Non-pigmented ciliary epithelial cell (primary cell): ENCODE measurements at regions not wholly inside any gene's neighbourhood (a gene's known extent, or its start where the extent isn't known, plus 50 kb on each side); places are given as distances from the start of the nearest gene placed in this dataset.
"Not testable (repeated sequence)": the region's sequence is repeated elsewhere in the genome, so short reads cannot be mapped to it uniquely, and the experiment has no call there.

Experiments used
- DNase-seq: peaks from one replicate; pipeline ENCODE4 v3.0.0-alpha.2; 2010; ENCODE audit warnings: low read depth

DNA sequence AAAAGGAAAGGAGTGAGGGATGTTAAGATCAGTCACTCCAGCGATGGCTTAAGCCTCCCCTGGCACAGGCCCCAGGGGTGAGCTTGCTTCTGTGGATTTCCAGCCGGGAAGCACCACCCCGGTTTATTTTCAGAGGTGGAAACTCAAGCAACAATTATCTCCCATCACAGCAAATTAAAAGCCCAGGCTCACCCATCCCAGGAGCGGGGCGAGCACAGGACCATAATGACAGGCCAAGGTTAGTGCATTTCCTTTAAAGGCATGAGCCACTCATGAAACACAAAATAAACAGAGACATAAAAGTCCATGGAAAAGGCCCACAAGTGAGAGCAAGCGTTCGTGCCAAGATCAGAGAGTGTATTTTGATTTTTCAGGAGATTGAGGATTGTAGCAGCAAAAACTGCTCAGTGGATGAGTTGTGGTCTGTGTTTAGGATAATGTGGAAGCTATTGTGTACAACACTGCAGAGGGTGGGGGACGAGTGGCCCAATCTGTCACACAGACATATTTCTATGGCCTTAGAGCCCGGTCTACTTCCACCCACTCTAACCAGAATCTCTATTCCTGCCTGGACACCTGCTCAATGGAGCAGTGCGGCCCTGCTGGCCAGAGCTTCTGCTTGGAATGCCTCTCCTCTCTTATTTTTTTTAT is 111.4 kb upstream of the CDC42EP3 start:
- no peak for DNase-seq

DNA sequence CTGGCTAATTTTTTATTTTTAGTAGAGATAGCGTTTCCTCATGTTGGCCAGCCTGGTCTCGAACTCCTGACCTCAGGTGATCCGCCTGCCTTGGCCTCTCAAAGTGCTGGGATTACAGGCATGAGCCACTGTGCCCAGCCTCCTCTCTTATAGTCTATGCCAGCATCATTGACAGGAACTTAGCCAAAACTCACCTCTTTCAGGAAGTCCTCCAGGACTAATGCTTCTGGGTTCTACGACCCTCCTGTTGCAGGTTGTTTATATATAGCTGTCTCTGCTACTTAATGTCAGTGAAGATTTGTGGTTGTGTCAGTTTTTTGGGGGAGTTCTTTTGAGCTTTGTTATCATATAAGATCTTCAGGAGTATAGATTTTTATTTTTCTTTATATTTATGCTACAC is 112.1 kb upstream of the CDC42EP3 start:
- no peak for DNase-seq

DNA sequence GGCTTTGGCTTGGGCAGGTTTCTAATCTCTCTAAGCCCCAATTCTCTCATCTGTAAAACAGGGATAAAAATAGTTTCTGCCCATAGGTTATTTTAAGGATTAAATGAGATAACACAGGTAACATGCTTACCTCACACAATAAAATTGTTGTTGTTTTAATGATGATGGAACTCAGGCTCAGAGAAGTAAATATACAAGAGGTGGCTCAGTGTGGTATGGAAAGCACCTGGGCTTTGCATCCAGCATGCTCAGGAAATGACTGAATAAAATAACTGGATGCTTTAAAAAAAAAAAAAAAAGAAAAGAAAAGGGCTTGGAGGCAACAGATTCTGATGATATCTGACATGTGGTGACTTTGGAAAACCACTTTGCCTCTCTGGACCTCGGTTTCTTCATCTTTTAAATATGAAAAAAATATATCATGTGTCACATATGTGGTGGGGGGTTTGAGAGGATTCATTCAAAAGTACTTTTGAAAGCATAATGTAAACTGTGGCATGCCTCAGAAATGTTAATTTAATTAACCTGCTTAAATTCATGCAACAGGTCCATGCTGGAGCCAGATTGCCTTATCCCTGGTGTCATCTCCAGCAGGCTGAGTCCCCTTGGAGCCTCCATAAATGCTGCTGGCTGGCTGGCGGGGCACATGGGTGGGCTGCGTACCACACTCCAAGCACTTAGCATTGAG is 112.8 kb upstream of the CDC42EP3 start:
- no peak for DNase-seq

DNA sequence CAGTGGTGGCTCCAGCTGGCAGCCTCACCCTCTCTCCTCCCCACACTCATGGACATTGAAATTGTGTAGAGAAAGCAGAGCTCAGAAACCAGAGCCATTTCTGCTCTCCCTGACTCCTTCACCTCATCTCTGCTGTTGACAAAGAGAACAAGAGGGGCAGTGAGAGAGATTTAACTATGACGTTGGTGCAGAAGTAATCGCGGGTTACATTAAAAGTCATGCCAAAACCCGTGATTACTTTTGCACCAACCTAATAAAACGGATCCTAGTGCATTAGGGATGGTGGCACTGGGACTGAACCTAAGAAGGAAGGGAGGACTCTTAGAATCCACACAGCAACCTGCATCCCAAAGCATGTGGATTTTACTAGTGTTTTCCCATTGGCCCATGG is 113.3 kb upstream of the CDC42EP3 start:
- no peak for DNase-seq

DNA sequence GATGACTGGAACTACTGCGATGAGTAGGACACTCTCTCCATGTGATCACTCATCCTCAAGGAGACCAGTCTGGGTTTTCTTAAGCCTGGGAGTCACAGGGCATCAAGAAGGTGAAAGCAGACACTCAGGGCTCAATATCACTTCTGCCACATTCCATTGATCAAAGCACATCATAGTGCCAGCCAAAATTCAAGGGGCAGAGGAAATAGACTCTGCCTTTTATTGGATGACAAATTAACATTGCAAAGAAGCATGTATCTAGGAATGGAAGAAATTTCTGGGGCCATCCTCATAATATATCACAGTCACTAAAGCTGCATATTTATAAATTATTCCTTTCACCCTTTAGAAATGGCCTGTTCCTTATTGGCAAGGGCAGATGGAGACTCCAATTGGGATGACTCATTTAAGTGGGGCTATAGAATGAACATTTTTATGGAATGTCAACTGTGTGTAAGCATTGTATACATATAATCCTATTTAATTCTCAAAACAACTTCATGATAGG is 114.8 kb upstream of the CDC42EP3 start:
- DNase-seq = no peak

DNA sequence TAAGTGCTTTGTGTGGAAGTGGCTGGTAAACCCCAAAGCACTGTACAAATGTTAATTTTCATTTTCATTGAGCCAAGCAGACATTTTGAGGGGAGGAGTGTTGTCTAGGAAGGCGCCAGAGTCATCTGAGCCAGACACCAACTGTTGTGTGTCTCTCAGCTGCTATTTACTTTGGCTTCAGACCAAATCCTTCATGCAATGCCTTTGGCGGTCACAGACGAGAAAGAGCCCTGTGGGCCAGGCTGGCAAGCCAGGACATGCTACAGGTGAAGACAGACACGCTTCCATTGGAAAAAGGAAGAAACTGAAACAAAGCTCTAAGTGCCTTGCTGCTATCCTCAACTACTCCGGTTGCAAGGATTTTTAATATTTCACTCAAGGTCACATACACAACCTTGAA is 115.4 kb upstream of the CDC42EP3 start:
- no peak for DNase-seq

DNA sequence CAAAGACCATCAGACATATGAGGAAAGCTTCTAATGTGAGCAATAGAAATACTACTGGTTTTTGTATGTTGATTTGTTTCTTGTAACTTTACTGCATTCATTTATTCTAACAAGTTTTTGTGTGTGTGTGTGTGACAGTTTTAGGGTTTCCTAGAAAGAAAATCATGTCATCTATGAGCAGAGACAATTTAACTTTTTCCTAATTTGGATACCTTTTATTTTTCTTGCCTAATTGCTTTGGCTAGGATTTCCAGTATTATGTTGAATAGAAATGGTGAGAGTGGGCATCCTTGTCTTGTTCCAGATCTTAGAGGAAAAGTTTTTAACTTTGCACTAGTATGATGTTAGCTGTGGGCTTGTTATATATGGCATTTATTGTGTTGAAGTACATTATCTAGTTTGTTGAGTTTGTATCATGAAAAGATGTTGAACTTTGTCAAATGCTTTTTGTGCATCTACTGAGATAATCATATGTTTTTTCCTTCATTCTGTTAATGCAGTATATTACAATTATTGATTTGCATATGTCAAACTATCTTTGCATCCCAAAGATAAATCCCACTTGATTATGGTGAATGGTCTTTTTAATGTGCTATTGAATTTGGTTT is 117.3 kb upstream of the CDC42EP3 start:
- DNase-seq = no peak

DNA sequence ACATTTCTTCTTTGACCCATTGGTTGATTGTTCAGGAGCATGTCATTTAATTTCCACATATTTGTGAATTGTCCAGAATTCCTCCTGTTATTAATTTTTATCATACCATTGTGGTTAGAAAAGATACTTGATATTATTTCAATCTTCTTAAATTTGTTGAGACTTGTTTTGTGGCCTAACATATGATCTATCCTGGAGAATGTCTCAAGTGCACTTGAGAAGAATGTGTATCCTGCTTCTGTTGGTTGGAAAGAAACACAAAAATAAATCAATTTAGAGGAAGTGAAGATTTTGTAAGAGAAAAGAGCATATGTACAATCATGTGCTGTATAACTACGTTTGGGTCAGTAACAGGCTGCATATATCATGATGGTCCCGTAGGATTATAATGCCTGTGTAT is 118.6 kb upstream of the CDC42EP3 start:
- DNase-seq = no peak

DNA sequence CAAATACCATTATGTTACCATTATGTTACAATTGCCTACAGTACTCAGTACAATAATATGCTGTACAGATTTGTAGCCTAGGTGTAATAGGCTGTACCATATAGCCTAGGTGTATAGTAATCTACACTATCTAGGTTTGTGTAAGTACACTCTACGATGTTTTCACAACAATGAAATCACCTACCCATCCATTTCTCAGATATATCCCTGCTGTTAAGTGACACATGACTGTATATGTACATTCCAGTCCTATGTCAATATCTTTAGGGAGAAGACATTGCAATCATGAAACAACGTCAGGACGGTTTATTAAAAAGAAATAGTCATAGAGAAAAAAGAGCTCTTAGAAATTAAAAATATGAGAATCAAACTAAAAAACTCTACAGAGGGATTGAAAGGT is 119.0 kb upstream of the CDC42EP3 start:
- DNase-seq = no peak

DNA sequence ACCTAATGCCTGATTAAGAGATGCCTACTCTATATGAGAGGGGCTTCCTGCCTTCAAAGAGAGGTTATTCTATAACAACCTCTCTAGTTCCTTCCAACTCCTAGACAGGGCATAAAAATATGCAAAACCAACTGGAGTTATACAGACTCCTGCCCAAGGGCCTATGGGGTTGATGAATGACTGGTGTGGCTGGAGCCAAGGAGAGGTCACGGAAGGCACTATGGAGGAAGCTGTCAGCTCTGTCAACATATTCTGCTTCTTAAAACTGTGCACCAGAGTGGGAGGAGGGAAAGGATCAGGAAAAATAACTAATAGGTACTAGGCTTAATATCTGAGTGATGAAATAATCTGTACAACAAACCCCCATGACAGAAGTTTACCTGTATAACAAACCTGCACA is 120.9 kb upstream of the CDC42EP3 start:
- DNase-seq = no peak

DNA sequence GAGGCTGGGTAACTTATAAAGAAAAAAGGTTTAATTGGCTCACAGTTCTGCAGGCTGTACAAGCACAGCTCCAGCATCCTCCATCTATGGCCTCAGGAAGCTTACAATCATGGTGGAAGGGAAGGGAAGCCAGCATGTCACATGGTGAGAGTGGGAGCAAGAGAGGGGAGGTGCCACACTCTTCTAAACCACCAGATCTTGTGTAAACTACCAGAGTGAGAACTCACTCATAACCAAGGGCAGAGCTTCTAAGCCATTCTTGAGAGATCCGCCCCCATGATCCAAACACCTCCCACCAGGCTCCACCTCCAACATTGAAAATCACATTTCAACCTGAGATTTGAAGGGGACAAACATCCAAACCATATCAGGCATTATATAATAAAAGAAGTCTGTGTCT is 121.6 kb upstream of the CDC42EP3 start:
- no peak for DNase-seq

DNA sequence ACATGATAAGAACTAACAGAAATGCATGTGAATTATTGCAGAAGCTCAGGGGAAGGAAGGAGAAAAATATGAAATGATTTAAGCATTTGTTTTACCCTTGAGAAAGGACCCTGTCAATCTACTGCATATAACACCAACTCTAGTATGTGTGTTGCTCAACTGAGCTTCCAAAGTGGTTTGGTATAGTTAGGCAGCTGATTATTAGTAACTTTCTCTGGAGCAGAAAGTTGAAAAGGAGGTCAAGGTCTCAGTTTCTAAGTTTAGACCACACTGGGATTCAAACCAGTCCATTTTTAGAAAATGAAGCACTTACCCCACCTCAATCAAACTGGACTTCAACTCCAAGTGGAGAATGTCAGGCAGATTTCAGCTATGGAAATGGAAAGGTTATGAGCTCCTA is 123.3 kb upstream of the CDC42EP3 start:
- no peak for DNase-seq

DNA sequence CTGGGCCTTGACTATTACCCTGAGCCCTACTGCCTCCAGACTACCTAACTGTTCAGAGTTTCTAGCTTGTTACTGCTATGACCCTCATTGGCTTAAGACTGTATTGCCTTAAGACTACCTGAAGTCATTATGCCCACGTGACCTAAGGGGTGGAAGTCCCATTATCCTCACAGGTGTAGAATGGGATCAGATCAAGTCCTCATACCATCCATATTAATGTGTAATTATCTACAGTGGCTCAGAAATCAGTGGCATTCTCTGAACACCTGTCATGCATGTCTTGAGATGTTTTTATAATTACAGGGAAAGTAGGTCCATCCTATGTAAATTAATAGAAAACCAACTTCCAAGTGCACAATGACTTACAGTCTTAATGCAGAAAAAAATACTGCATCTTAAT is 124.0 kb upstream of the CDC42EP3 start:
- no peak for DNase-seq

DNA sequence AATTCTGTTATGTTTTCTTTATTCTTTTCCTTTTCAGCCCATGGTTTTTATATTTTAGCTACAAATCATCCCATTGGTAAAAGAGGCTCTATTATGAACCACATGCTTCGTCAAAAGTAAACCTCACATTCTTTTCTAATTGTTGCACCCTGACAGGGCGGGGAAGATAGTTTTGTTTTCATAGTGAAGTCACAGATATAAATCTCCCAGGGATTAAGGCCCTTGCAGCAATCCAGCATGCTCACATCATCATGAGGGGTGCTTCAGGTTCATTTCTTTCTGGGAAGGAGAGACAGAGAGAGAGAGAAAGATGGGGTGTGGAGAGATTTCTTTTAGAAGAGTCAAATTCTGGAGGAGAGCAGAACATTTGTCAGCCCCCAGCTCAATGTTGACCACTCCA is 124.5 kb upstream of the CDC42EP3 start:
- no peak for DNase-seq

DNA sequence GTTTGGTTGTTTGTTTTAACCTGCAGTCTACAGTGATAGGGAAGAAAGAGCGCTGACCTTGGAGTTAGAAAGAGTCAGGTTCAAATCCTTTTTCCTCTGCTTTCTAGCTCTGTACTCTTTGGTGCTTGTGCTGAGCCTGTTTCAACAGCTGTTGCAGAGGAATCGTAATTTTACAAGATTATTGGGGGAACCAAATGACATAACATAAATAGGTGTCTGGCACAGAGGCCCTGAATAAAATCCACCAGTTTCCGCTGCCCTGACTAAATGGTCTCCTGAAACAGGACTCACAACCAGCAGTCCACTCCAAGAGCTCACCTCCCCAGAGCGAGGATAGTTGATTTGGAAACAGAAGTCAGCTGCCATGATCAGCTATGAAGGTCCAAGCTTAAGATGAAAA is 125.0 kb upstream of the CDC42EP3 start:
- no peak for DNase-seq

DNA sequence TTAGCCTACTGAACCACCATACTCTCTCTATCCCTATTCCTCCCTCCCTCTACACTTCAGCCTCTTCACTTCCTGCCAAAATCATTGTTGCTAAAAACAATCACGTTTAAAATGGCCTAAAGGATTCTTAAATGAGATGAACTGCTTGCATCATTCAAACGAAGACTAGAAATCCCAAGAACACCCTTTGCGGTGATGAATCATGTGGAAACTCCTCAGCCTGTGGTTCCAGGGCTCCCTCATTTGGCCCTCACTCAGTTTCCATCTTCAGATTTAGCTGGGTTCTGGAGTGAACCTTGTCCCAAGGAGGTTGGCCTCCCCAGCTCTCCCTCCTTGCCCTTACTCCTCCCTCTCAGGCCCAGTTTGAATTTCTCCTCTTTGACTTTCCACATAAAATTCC is 125.6 kb upstream of the CDC42EP3 start:
- DNase-seq = no peak

DNA sequence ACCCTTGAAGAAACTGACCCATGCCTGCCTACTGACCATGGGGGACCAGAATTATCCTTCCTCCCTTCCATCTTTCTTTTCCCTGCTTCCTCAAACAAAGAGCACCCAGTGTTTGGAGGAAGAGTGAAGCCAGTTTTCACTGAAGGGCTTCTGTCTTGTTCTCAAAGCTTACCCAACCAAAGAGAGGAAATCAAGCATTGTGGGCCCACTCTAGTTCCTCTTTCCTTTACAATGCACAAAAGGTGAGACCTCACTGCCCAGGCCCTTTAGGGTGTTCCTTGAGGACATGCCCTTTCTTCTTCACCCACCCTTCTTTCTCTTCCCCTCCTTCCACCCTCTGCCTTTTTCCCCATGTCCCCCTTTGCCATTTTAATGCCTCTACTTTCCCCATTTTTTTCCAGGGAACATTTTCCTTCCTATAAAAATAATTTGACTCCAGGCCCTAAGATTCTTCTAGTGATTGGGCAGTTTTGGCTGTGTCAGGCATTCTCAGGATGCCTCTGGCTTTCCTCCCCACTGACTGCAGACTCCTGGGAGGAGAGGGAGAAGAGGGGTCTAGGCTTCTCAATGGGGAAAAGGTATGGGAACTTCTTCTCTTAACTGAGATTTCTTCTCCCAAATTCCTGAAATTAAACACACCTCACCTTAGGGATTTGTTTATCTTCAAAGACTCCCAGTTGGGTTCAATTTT is 126.6 kb upstream of the RMDN2 start:
- DNase-seq = no peak

DNA sequence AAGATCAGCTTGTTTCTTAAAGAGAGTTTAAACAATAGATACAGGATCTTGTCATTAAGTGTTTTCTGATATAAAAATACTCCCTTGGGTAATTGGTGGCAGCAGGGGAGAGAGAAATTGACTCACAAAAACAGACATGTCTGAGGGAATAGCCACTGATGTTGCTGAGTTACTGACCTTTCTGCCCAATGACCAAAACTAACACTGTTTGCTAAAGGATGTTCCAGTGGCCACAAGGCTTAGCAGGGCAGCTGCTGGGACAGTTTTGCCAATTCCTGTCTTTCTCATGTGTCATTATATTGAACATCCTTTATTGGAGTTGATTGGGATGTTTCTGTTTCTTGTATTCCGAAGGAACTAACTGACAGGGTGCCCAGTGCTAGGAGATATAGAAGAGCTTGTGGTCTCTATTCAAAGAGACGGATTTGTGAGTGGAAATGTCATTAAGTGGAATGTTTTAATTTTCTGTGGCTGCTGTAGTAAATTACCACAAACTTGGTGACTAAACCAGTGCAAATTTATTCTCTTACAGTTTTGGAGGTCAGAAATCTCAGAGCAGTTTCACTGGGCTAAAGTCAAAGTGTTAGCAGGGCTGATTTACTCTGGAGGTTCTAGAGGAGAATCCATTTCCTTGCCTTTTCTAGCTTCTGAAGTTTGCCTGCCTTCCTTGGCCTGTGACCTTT is 124.8 kb upstream of the RMDN2 start:
- DNase-seq = no peak

DNA sequence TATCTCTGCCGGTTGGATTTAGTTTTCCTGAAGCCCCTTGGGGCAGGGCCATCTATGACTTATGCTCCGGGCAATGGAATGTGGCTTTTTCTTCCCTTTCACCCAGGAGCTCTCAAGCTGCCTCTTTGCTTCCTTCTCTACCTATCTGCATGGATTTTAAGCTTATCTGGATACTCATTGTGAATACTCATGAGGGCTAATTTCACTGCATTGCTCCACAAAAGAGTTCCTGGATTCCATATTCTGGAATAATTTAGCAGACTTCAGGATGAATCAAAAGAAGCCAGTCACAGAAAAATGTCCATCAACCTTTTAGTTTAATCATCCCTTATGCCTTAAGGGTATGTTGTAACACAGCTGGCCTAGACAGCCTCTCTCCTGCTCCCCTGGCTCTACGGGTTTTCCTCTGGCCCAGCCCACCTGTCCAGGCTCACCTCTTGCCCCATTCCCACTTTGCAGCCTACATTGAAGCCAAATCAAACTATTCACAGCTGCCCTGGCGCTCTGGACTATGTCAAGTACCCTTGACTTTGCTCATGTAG is 122.8 kb upstream of the RMDN2 start:
- no peak for DNase-seq

DNA sequence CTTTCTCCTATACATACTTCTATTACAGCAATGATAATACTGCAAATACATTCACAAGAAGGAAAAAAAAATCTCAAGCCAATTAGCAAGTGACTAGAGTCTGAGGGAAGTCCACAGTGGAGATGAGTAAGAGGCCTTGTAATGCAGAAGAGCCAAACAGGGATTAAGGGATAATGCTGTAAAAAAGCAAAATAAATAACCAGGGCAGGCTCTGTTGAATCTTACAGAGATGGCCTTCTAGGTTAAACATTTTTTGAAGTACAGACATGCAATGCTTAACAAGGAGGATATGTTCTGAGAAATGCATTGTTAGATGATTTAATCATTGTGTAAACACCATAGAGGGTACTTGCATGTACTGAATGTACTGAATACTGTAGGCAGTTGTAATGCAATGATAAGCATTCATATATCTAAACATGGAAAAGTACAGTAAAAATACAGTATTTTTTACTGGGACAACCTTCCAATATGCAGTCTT is 122.1 kb upstream of the RMDN2 start:
- DNase-seq = peak; percentile 94

DNA sequence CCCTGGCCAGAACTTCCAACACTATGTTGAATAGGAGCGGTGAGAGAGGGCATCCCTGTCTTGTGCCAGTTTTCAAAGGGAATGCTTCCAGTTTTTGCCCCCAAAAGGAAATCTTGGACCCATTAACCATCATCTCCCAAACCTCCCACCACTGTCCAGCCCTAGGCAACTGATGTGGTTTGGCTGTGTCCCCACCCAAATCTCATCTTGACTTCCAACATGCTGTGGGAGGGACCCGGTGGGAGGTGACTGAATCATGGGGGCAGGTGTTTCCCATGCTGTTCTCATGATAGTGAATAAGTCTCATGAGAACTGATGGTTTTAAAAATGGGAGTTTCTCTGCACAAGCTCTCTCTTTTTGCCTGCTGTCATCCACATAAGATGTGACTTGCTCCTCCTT is 119.1 kb upstream of the RMDN2 start:
- DNase-seq = not testable (repeated sequence)

DNA sequence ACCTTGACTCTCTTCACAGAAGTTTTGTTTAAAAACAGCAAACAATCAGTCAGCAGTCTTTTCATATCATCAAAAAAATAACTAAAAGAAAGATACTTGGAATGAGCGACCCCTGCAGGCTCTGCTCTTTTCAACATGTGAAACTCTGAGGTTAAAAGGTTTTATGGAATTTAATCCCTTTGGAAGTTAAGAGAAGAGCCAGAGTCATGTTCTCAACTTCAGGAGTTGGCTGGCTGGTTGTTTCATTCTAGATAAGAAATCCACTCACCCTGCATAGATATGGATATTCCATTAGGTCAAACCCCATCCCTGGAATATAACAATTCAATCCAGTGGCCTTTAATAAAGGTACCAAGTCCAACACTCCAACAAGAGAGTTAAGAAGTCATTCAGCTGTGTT is 115.6 kb upstream of the RMDN2 start:
- no peak for DNase-seq
